ENCODE measurements at regions not wholly inside any gene's neighbourhood (a gene's known extent, or its start where the extent isn't known, plus 50 kb on each side); places are given as distances from the start of the nearest gene placed in this dataset.

DNA sequence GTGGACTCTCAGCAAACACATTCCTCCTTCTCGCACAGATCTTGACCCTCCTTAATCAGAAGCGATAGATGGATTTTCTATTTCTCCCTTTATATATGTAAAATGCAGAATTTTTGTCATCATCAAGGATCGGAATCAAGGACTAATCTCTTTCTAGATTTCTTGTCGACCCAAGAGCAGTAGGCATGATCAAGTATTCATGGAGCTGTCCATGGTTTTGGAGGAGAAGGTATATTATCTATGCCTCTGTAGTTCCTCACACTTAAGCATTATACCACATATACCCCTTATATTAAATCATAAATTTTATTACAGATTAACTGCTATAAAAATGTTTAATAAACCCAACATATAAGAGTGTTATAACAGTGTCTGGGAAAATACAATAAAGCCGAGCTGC, 886.8 kb downstream of the NLGN4X start:
- Histone ChIP-seq H3K9ac (ENCODE audit: low read depth, low read length, poor library complexity, severe bottlenecking) (no peak overlapping the region), H3K4me2 (ENCODE audit: low read depth, low read length, poor library complexity, severe bottlenecking) (no peak overlapping the region), H4K20me1 (ENCODE audit: insufficient read depth, low read length, poor library complexity, severe bottlenecking) (no peaks in the 10 kb centered on the region), H3K79me2 (ENCODE audit: insufficient read depth, low read length) (no peaks in the 10 kb centered on the region), H3K4me1 (ENCODE audit: insufficient read depth, low read length, poor library complexity, severe bottlenecking) (no peaks in the 10 kb centered on the region), H3K9me2 (replicated peaks; ENCODE audit: low read depth, low read length) (no peaks in the 10 kb centered on the region), H3K27me3 (ENCODE audit: insufficient read depth, low read length, poor library complexity, severe bottlenecking) (no peaks in the 10 kb centered on the region), H3K9me3 (ENCODE audit: insufficient read depth, low read depth, low read length) (no peaks in the 10 kb centered on the region), H3K36me3 (ENCODE audit: insufficient read depth, low read length) (no peaks in the 10 kb centered on the region), H3K4me3 (ENCODE audit: low read length, poor library complexity, severe bottlenecking) (no peak overlapping the region), H2AFZ (ENCODE audit: low read length) (no peak overlapping the region), H3F3A (ENCODE audit: low read depth) (no peaks in the 10 kb centered on the region)
- TF ChIP-seq, protein P1, sequence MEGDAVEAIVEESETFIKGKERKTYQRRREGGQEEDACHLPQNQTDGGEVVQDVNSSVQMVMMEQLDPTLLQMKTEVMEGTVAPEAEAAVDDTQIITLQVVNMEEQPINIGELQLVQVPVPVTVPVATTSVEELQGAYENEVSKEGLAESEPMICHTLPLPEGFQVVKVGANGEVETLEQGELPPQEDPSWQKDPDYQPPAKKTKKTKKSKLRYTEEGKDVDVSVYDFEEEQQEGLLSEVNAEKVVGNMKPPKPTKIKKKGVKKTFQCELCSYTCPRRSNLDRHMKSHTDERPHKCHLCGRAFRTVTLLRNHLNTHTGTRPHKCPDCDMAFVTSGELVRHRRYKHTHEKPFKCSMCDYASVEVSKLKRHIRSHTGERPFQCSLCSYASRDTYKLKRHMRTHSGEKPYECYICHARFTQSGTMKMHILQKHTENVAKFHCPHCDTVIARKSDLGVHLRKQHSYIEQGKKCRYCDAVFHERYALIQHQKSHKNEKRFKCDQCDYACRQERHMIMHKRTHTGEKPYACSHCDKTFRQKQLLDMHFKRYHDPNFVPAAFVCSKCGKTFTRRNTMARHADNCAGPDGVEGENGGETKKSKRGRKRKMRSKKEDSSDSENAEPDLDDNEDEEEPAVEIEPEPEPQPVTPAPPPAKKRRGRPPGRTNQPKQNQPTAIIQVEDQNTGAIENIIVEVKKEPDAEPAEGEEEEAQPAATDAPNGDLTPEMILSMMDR (conservative IDR thresholded peaks at IDR 0.05; ENCODE audit: low read length), result no peak
- TF ChIP-seq EZH2phosphoT487 (IDR thresholded peaks at IDR 0.05; ENCODE audit: borderline replicate concordance), result no peak

DNA sequence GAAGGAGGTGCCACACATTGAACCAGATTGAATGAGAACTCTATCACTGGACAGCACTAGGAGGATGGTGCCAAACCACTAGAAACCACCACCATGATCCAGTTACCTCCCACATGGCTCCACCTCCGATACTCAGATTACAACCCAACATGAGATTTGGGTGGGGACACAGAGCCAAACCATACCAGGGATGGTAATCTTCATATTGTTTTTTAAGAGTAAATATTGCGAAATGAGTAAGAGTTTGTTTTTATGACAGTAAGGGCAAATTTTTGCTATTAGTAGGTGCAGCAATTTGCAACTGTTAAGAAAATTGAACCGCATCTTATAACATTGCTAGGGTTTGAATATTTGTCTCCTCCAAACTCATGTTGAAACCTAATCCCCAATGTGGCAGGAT, 891.5 kb downstream of the NLGN4X start:
- Histone ChIP-seq H3K27me3 (ENCODE audit: insufficient read depth, low read length, poor library complexity, severe bottlenecking) (no peaks in the 10 kb centered on the region), H3K4me2 (ENCODE audit: low read depth, low read length, poor library complexity, severe bottlenecking) (no peak overlapping the region), H3K9ac (ENCODE audit: low read depth, low read length, poor library complexity, severe bottlenecking) (no peak overlapping the region), H3K36me3 (ENCODE audit: insufficient read depth, low read length) (no peaks in the 10 kb centered on the region), H4K20me1 (ENCODE audit: insufficient read depth, low read length, poor library complexity, severe bottlenecking) (no peaks in the 10 kb centered on the region), H2AFZ (ENCODE audit: low read length) (no peak overlapping the region), H3K9me2 (replicated peaks; ENCODE audit: low read depth, low read length) (no peaks in the 10 kb centered on the region), H3K79me2 (ENCODE audit: insufficient read depth, low read length) (no peaks in the 10 kb centered on the region), H3F3A (ENCODE audit: low read depth) (no peaks in the 10 kb centered on the region), H3K4me3 (ENCODE audit: low read length, poor library complexity, severe bottlenecking) (no peak overlapping the region), H3K4me1 (ENCODE audit: insufficient read depth, low read length, poor library complexity, severe bottlenecking) (no peaks in the 10 kb centered on the region), H3K9me3 (ENCODE audit: insufficient read depth, low read depth, low read length) (no peaks in the 10 kb centered on the region)
- no peak for TF ChIP-seq EZH2phosphoT487 (IDR thresholded peaks at IDR 0.05; ENCODE audit: borderline replicate concordance)
- TF ChIP-seq, protein P1 (conservative IDR thresholded peaks at IDR 0.05; ENCODE audit: low read length), result no peak

DNA sequence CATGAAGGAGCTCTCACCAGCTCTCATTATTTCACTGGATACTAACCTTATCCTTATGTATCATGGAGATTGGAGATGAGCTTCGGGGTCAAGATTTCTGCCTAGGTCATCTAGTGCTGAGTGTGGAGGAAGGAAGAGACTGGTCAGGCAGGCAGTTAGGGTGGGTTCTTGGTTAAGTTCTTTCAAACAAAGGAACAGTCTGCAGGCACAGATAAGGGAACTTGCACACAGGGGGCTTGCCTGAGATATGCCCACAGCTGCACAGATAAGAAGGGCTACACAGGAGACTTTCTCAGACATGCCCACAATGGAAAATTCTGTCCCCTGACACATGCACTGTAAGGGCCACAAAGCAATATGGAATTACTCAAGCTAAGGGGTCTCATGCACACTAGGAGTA, 904.1 kb downstream of the NLGN4X start:
- H3K4me2 ChIP-seq (ENCODE audit: low read depth, low read length, poor library complexity, severe bottlenecking), result no peak overlapping the region
- no peak overlapping the region for H2AFZ ChIP-seq (ENCODE audit: low read length)
- H3K9ac ChIP-seq (ENCODE audit: low read depth, low read length, poor library complexity, severe bottlenecking), result no peak overlapping the region
- H3K27me3 ChIP-seq (ENCODE audit: insufficient read depth, low read length, poor library complexity, severe bottlenecking), result no peaks in the 10 kb centered on the region
- no peaks in the 10 kb centered on the region for H3K79me2 ChIP-seq (ENCODE audit: insufficient read depth, low read length)
- TF ChIP-seq, protein P1 (conservative IDR thresholded peaks at IDR 0.05; ENCODE audit: low read length), result no peak
- no peak for TF ChIP-seq EZH2phosphoT487 (IDR thresholded peaks at IDR 0.05; ENCODE audit: borderline replicate concordance)
- H3K9me2 ChIP-seq (replicated peaks; ENCODE audit: low read depth, low read length), result no peaks in the 10 kb centered on the region
- no peaks in the 10 kb centered on the region for H3K36me3 ChIP-seq (ENCODE audit: insufficient read depth, low read length)
- no peak overlapping the region for H3K4me3 ChIP-seq (ENCODE audit: low read length, poor library complexity, severe bottlenecking)
- H3F3A ChIP-seq (ENCODE audit: low read depth), result no peaks in the 10 kb centered on the region
- no peaks in the 10 kb centered on the region for H4K20me1 ChIP-seq (ENCODE audit: insufficient read depth, low read length, poor library complexity, severe bottlenecking)
- no peaks in the 10 kb centered on the region for H3K9me3 ChIP-seq (ENCODE audit: insufficient read depth, low read depth, low read length)
- no peaks in the 10 kb centered on the region for H3K4me1 ChIP-seq (ENCODE audit: insufficient read depth, low read length, poor library complexity, severe bottlenecking)

Measured in Loucy (cell line).